ENCODE measurements at regions not wholly inside any gene's neighbourhood (a gene's known extent, or its start where the extent isn't known, plus 50 kb on each side); places are given as distances from the start of the nearest gene placed in this dataset.

GRCh38 chr6:169158691-169159090, 95.0 kb downstream of the THBS2 start:
- H3K4me2 ChIP-seq = no peak overlapping the region
- ChIA-PET CTCF (no interaction called here), POLR2A (no interaction called here)
- no peak for DNase-seq (ENCODE audit: low read depth in 1 of 2, low spot score in 1 of 2)
- no peak overlapping the region for H3K4me3 ChIP-seq
- H3K27ac ChIP-seq = no peak overlapping the region
- no peak for FAIRE-seq
- H3K9me3 ChIP-seq = no peaks in the 10 kb centered on the region
- H3K4me1 ChIP-seq = peaks cover 13% of the 10 kb centered on the region
- WGBS (ENCODE audit: missing lambda C conversion rate) = 69% methylated on average over 10 of the region's 10 CpGs
- no peak for TF ChIP-seq RFX5 (IDR thresholded peaks at IDR 0.05)
- TF ChIP-seq KDM5A (IDR thresholded peaks at IDR 0.05) = no peak
- no peak for TF ChIP-seq RNF2 (IDR thresholded peaks at IDR 0.05; ENCODE audit: borderline replicate concordance, low read depth)
- no peak for TF ChIP-seq CHD4 (IDR thresholded peaks at IDR 0.05; ENCODE audit: borderline replicate concordance)
- no peak for TF ChIP-seq EP300 (IDR thresholded peaks at IDR 0.05)
- no peak for TF ChIP-seq CTCF (IDR thresholded peaks at IDR 0.05)
- TF ChIP-seq ZFP36 (IDR thresholded peaks at IDR 0.05; ENCODE audit: borderline replicate concordance, partially characterized antibody) = no peak
- TF ChIP-seq FOSL2 (IDR thresholded peaks at IDR 0.05) = no peak
- TF ChIP-seq FOSL2 (CRISPR knock-in tag; IDR thresholded peaks at IDR 0.05) = no peak
- no peak for TF ChIP-seq BHLHE40 (IDR thresholded peaks at IDR 0.05; ENCODE audit: low read depth, low read length)
- TF ChIP-seq CBX8 (IDR thresholded peaks at IDR 0.05) = no peak
- no peak for TF ChIP-seq POLR2AphosphoS2 (conservative IDR thresholded peaks at IDR 0.05; ENCODE audit: low read length)
- no peak for TF ChIP-seq JUNB (IDR thresholded peaks at IDR 0.05)
- no peak for TF ChIP-seq NR3C1 (IDR thresholded peaks at IDR 0.05)
- no peak for TF ChIP-seq NFE2L2 (conservative IDR thresholded peaks at IDR 0.05; ENCODE audit: low read length)
- TF ChIP-seq USF2 (IDR thresholded peaks at IDR 0.05) = no peak
- no peak for TF ChIP-seq PHF8 (IDR thresholded peaks at IDR 0.05; ENCODE audit: borderline replicate concordance, low read depth)
- ATAC-seq = no peak

GRCh38 chr6:169158174-169158573, 95.5 kb downstream of the THBS2 start:
- TF ChIP-seq MAX (IDR thresholded peaks at IDR 0.05) (no peak), ZSCAN20 (CRISPR knock-in tag; IDR thresholded peaks at IDR 0.05) (no peak), NR3C1 (IDR thresholded peaks at IDR 0.05) (no peak), POLR2A (IDR thresholded peaks at IDR 0.05; ENCODE audit: low read length) (no peak), NFE2L2 (conservative IDR thresholded peaks at IDR 0.05; ENCODE audit: low read length) (no peak), CTCF (IDR thresholded peaks at IDR 0.05) (no peak), REST (IDR thresholded peaks at IDR 0.05) (no peak)
- no peak for ATAC-seq
- Histone ChIP-seq H3K4me3 (no peak overlapping the region), H3K4me2 (no peak overlapping the region), H3K9me3 (no peaks in the 10 kb centered on the region), H3K27ac (no peak overlapping the region), H3K4me1 (peaks cover 8% of the 10 kb centered on the region)
- ChIA-PET CTCF (no interaction called here), POLR2A (no interaction called here)
- no peak for FAIRE-seq
- no peak for DNase-seq (ENCODE audit: low read depth in 1 of 2, low spot score in 1 of 2)
- WGBS (ENCODE audit: missing lambda C conversion rate) = 73% methylated on average over 10 of the region's 10 CpGs

All from A549 (cell line).